Astrocyte (in vitro differentiated cells and primary cell): ENCODE measurements at regions not wholly inside any gene's neighbourhood (a gene's known extent, or its start where the extent isn't known, plus 50 kb on each side); places are given as distances from the start of the nearest gene placed in this dataset.

Experiments
- CTCF ChIP-seq: IDR thresholded peaks from 2 replicates; pipeline ENCODE4 v1.5.1; 2011; ENCODE audit warnings: low read depth, mild to moderate bottlenecking, inconsistent platforms, low read length, moderate library complexity; ENCODE audit not compliant: insufficient read depth
- EZH2 ChIP-seq: IDR thresholded peaks from 2 replicates; pipeline ENCODE4 v1.6.1; 2012; ENCODE audit warnings: mild to moderate bottlenecking, low read length, inconsistent platforms; ENCODE audit not compliant: insufficient read depth

- no peak for TF ChIP-seq EZH2
- no peak for TF ChIP-seq CTCF
Measured at GRCh38 chr3:82137050-82137449, 375.6 kb upstream of the GBE1 start.
